ENCODE measurements at regions not wholly inside any gene's neighbourhood (a gene's known extent, or its start where the extent isn't known, plus 50 kb on each side); places are given as distances from the start of the nearest gene placed in this dataset.

DNA sequence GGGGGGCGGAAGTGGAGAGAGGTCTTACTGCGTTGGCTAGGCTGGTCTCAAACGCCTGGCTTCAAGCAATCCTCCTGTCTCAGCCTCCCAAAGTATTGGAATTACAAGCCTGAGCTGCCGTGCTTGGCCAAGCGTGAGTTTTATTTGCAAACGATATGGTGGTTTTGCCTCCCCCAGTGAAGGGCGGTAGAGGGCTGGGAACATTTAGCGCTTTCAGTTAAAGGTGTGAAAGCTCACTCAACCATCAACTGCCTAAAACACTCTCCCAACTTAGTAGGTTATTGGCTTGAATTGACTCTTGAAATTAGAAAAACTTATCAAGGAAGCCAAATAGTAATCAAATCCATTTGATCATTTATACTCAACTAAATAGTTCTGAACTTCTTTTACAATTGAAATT is 156.3 kb downstream of the ESM1 start:
- BruUV-seq (replicated peaks): no TSS peak
- no peaks in the 10 kb centered on the region for H3K36me3 ChIP-seq (ENCODE audit: control insufficient read depth in 1 of 2, insufficient read depth in 2 of 2, low read length in 2 of 2)
- ATAC-seq (no peak), DNase-seq (ENCODE audit: low read depth, low spot score) (no peak)
- H3K4me3 ChIP-seq (replicated peaks in 1 of 2; ENCODE audit: low read depth in 1 of 2, low read length in 2 of 2): no peak overlapping the region
- H3K79me2 ChIP-seq (ENCODE audit: insufficient read depth, low read length): no peaks in the 10 kb centered on the region
- H3K4me1 ChIP-seq (ENCODE audit: control insufficient read depth in 1 of 2, insufficient read depth in 2 of 2, low read length in 2 of 2): no peaks in the 10 kb centered on the region
- H3K9ac ChIP-seq (ENCODE audit: low read length): no peak overlapping the region
- no peaks in the 10 kb centered on the region for H3K9me3 ChIP-seq (ENCODE audit: control insufficient read depth in 1 of 2, insufficient read depth in 1 of 2, low read depth in 1 of 2, low read length in 2 of 2)
- H3K9me2 ChIP-seq (ENCODE audit: insufficient read depth): no peaks in the 10 kb centered on the region
- H3K27me3 ChIP-seq (ENCODE audit: insufficient read depth, low read length): peaks cover 9% of the 10 kb centered on the region; the same call in 1 of the 2 replicates
- ChIA-PET CTCF (no interaction called here), POLR2A (no interaction called here), RAD21 (ENCODE audit: low non-redundant PET in 1 of 2, low total read pairs in 2 of 2, uncharacterized antibody in 2 of 2, unreplicated experiment in 2 of 2) (interaction anchor here in 1 of 2 experiments (0.6 kb wide), 1 partner anchor 341 kb away, joined by 3 read pairs; no protein-coding TSS in a partner anchor)
- H2AFZ ChIP-seq (ENCODE audit: low read depth, low read length, poor library complexity, severe bottlenecking): no peak overlapping the region
- no peak overlapping the region for H3K4me2 ChIP-seq (ENCODE audit: low read length)
- intact Hi-C loops (cut with micrococcal nuclease): no loop called here
- TF ChIP-seq, protein P1, sequence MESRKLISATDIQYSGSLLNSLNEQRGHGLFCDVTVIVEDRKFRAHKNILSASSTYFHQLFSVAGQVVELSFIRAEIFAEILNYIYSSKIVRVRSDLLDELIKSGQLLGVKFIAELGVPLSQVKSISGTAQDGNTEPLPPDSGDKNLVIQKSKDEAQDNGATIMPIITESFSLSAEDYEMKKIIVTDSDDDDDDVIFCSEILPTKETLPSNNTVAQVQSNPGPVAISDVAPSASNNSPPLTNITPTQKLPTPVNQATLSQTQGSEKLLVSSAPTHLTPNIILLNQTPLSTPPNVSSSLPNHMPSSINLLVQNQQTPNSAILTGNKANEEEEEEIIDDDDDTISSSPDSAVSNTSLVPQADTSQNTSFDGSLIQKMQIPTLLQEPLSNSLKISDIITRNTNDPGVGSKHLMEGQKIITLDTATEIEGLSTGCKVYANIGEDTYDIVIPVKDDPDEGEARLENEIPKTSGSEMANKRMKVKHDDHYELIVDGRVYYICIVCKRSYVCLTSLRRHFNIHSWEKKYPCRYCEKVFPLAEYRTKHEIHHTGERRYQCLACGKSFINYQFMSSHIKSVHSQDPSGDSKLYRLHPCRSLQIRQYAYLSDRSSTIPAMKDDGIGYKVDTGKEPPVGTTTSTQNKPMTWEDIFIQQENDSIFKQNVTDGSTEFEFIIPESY (IDR thresholded peaks at IDR 0.05; ENCODE audit: extremely low read depth, insufficient replicate concordance, low read length): no peak
- TF ChIP-seq SRF (IDR thresholded peaks at IDR 0.05; ENCODE audit: low read depth) (no peak), ZFX (IDR thresholded peaks at IDR 0.05) (no peak), RAD21 (IDR thresholded peaks at IDR 0.05; ENCODE audit: low read depth) (no peak), CTCF (IDR thresholded peaks at IDR 0.05 in 2 of 3, conservative IDR thresholded peaks at IDR 0.05 in 1 of 3; ENCODE audit: borderline replicate concordance in 1 of 3, insufficient read depth in 1 of 3, low read depth in 2 of 3, low read length in 2 of 3) (no peak), JUND (IDR thresholded peaks at IDR 0.05) (no peak), ELF1 (IDR thresholded peaks at IDR 0.05; ENCODE audit: borderline replicate concordance, low read depth) (no peak), TCF7L2 (IDR thresholded peaks at IDR 0.05; ENCODE audit: borderline replicate concordance, extremely low read depth, insufficient read depth, insufficient read length) (no peak), YY1 (IDR thresholded peaks at IDR 0.05; ENCODE audit: extremely low read depth, insufficient replicate concordance, low read depth, low read length) (no peak), EZH2 (IDR thresholded peaks at IDR 0.05) (no peak), EZH2phosphoT487 (IDR thresholded peaks at IDR 0.05; ENCODE audit: borderline replicate concordance) (no peak), ZNF274 (IDR thresholded peaks at IDR 0.05; ENCODE audit: low read depth, low read length) (no peak), EGR1 (IDR thresholded peaks at IDR 0.05; ENCODE audit: low read depth) (no peak)
- TF ChIP-seq, protein P2, sequence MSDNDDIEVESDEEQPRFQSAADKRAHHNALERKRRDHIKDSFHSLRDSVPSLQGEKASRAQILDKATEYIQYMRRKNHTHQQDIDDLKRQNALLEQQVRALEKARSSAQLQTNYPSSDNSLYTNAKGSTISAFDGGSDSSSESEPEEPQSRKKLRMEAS (IDR thresholded peaks at IDR 0.05): no peak
- H3K27ac ChIP-seq (ENCODE audit: low read depth, low read length): no peak overlapping the region
- no peaks in the 10 kb centered on the region for H4K20me1 ChIP-seq (ENCODE audit: insufficient read depth)

Measured in HCT116 (cell line).